ENCODE measurements at regions not wholly inside any gene's neighbourhood (a gene's known extent, or its start where the extent isn't known, plus 50 kb on each side); places are given as distances from the start of the nearest gene placed in this dataset.
"Not testable (repeated sequence)": the region's sequence is repeated elsewhere in the genome, so short reads cannot be mapped to it uniquely, and the experiment has no call there.

DNA sequence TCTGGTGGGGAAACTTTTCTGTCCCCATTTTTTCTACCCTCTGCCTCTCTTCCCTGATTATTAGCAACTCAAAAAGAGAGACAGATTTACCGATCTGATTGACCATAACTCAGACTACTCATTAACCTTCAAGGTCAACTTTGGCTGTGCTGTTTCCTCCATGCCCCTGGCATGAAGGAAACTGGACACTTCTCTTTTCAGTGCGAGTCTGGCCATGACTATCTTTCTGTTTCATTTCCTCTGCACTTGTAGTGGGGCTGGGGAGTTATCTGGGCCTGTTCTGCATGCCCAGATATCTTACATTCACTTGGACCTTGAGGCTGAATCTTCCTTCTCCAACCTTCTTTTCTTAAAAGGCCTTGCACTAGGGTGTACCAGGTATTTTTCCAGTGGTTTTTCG lies 76.9 kb upstream of the SLCO2A1 start:
- peaks cover 2% of the 10 kb centered on the region for H3K36me3 Mint-ChIP-seq (ENCODE audit: low read depth)
- DNase-seq (no peak), ATAC-seq (no peak)
- no peak overlapping the region for H3K4me3 Mint-ChIP-seq
- peaks cover 2% of the 10 kb centered on the region for H3K27me3 Mint-ChIP-seq
- no peak overlapping the region for H3K27ac Mint-ChIP-seq
- H3K4me1 Mint-ChIP-seq = no peaks in the 10 kb centered on the region
- peaks cover 9% of the 10 kb centered on the region for H3K9me3 Mint-ChIP-seq

DNA sequence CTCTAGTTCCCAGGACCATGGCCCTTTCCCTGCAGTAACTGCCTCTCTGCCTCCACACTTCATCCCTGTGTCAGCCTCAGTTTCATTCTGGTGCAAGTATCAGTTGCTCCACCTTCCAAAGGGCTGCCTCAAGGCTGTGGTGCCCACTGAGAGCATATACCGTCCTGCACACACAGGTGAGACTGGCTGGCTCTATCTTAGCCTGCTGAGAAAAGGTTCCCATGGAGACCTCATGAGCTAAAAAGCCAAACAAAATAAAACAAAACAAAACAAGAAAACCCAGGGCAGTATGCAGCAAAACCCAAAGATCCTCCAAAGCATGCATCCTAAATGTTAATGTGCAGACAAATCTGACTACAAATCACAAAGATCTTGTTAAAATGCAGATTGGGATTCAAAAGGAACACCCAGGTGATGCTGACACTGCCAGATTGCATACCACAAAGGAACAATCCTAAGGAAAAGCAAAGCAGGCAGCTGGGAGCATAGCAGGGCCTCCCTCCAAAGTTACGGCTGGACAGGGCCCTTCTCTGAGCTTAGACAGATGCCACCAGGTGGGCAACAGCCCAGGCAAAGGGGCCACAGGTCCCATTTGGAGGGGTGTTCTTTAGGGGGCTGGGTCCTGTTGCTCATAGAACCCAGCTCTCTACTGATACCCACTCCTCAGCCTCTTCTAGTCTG lies 76.3 kb upstream of the SLCO2A1 start:
- H3K9me3 Mint-ChIP-seq = peaks cover 11% of the 10 kb centered on the region
- no peak overlapping the region for H3K27ac Mint-ChIP-seq
- no peaks in the 10 kb centered on the region for H3K4me1 Mint-ChIP-seq
- no peak for DNase-seq
- H3K27me3 Mint-ChIP-seq = peaks cover 2% of the 10 kb centered on the region
- H3K4me3 Mint-ChIP-seq = no peak overlapping the region
- H3K36me3 Mint-ChIP-seq (ENCODE audit: low read depth) = peaks cover 2% of the 10 kb centered on the region
- no peak for ATAC-seq

DNA sequence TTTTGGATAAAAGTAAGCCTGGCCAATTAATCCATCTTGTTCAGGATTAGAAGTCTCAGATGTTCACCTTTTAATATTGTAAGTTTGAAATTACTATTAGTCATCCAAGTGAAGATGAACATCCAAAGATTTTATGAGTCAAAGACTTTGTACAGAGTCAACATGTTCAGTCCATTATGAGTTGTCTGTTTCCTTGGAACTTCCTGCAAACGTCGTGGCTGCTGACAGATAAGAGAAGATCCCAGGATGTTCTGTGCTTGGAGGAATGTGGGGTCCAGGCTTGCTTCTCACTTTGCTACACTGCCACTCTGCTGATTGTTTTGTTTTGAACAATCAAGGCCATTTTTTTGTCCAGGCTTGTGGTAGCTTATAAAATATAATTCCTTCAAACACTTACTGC lies 74.3 kb upstream of the SLCO2A1 start:
- peaks cover 19% of the 10 kb centered on the region for H3K9me3 Mint-ChIP-seq
- no peak overlapping the region for H3K27ac Mint-ChIP-seq

DNA sequence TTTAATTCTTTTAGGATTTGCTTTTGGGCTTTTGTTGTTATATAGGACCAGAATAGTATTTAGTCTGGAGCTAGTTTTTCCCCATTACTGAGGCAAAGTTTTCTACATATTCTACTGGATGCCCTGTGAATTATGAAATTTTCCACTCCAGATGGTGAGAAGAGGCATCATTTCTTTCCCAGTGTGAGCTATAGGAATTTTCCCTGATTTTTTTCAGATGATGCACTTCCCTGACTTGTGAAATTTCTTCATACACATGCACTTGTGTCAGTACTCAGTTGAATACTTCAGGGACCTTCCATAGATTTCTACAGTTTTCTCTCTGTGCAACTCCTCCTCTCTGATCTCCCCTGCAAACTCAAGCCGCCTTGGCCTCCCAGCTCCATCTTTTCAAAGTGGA lies 73.7 kb upstream of the SLCO2A1 start:
- Mint-ChIP-seq H3K9me3 (peaks cover 21% of the 10 kb centered on the region), H3K4me1 (no peaks in the 10 kb centered on the region), H3K4me3 (no peak overlapping the region), H3K36me3 (ENCODE audit: low read depth) (peaks cover 2% of the 10 kb centered on the region), H3K27me3 (peaks cover 2% of the 10 kb centered on the region), H3K27ac (no peak overlapping the region)
- DNase-seq (no peak), ATAC-seq (no peak)

More for the DNA sequence above, 74.3 kb upstream of the SLCO2A1 start:
- ATAC-seq (no peak), DNase-seq (no peak)
- Mint-ChIP-seq H3K36me3 (ENCODE audit: low read depth) (peaks cover 2% of the 10 kb centered on the region), H3K4me1 (no peaks in the 10 kb centered on the region), H3K27me3 (peaks cover 2% of the 10 kb centered on the region), H3K4me3 (no peak overlapping the region)

DNA sequence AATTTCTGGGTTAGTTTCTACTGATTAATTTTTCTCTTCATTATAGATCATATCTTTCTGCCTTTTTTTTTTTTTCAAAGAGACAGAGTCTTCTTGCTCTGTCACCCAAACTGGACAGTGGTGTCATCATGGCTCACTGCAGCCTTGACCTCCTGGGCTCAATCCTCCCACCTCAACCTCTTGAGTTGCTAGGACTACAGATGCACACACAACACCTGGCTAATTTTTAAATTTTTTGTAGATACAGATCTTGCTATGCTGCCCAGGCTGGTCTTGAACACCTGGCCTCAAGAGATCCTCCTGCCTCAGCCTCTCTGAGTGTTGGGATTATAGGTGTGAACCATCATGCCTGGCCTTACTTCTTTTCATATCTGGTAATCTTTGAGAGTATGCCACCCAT lies 73.3 kb upstream of the SLCO2A1 start:
- Mint-ChIP-seq H3K27me3 (peaks cover 2% of the 10 kb centered on the region), H3K27ac (no peak overlapping the region), H3K36me3 (ENCODE audit: low read depth) (peaks cover 2% of the 10 kb centered on the region), H3K4me1 (no peaks in the 10 kb centered on the region), H3K9me3 (peaks cover 21% of the 10 kb centered on the region), H3K4me3 (no peak overlapping the region)
- DNase-seq = no peak
- ATAC-seq = no peak

DNA sequence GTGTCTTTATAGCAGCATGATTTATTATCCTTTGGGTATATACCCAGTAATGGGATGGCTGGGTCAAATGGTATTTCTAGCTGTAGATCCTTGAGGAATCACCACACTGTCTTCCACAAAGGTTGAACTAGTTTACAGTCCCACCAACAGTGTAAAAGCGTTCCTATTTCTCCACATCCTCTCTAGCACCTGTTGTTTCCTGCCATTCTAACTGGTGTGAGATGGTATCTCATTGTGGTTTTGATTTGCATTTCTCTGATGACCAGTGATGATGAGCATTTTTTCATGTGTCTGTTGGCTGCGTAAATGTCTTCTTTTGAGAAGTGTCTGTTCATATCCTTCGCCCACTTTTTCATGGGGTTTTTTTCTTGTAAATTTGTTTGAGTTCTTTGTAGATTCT lies 66.5 kb upstream of the SLCO2A1 start:
- H3K9me3 Mint-ChIP-seq = peaks cover 19% of the 10 kb centered on the region
- not testable (repeated sequence) for DNase-seq; H3K36me3 Mint-ChIP-seq (ENCODE audit: low read depth); H3K27ac Mint-ChIP-seq; H3K4me3 Mint-ChIP-seq; ATAC-seq; H3K27me3 Mint-ChIP-seq; H3K4me1 Mint-ChIP-seq

DNA sequence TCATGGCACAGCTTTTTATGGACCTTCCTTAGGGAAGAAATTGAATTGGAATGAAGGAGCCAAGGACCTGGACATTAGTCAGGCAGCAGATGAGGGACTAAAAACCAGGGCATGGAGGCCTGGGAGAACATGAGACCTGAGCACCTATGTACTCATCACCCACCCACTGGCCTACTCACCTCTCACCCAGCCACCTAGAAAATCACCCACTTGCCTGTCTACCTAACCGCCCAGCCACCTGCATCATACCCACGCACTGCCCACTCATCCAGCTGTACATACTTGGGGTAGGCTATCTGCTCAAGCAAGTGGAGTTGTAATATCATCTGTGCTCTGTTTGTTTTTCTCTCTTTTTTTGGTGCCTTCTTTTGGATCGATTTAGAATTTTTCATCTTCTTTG lies 65.3 kb upstream of the SLCO2A1 start:
- no peaks in the 10 kb centered on the region for H3K4me1 Mint-ChIP-seq
- peaks cover 11% of the 10 kb centered on the region for H3K9me3 Mint-ChIP-seq
- DNase-seq = no peak
- no peak overlapping the region for H3K4me3 Mint-ChIP-seq
- H3K36me3 Mint-ChIP-seq (ENCODE audit: low read depth) = no peaks in the 10 kb centered on the region
- H3K27ac Mint-ChIP-seq = no peak overlapping the region
- no peak for ATAC-seq
- H3K27me3 Mint-ChIP-seq = no peaks in the 10 kb centered on the region

DNA sequence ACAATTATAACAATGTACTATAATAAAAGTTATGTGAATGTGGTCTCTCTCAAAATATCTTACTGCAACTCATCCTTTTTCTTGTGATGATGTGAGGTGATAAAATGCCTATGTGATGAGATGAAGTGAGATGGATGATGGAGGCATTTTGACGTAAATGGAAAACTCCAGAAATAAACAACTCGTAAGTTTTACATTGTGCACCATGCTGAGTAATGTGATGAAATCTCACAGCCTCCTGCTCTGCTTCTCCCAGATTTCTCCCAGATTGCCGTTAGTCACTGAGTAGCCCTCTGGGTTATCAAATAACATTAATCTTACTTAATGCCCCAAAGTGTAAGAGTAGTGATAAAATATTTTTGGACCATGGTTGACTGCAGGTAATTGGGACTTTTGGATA lies 64.8 kb upstream of the SLCO2A1 start:
- no peak for DNase-seq

DNA sequence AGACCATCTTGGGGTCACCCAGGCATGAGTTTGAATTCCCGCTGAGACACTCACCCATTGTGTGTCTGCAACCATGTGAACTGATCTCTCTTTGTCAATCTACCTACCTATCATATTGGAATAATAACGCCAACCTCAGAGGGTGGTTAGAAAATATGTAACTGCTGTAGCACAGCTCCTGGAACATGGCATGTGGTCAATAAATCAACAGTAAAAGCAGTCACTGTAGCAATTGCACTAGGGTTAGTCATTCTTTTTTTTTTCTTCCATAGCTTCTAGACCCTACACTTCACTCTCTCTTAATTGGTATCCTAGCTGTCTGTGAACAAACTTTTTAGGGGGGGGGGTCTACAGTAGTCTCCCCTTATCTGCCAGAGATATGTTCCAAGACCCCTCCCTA lies 64.2 kb upstream of the SLCO2A1 start:
- ATAC-seq = no peak
- H3K4me3 Mint-ChIP-seq = no peak overlapping the region
- no peak for DNase-seq
- no peaks in the 10 kb centered on the region for H3K36me3 Mint-ChIP-seq (ENCODE audit: low read depth)
- H3K27me3 Mint-ChIP-seq = no peaks in the 10 kb centered on the region
- peaks cover 8% of the 10 kb centered on the region for H3K9me3 Mint-ChIP-seq
- H3K4me1 Mint-ChIP-seq = no peaks in the 10 kb centered on the region
- H3K27ac Mint-ChIP-seq = no peak overlapping the region

More for the DNA sequence above, 64.8 kb upstream of the SLCO2A1 start:
- no peaks in the 10 kb centered on the region for H3K4me1 Mint-ChIP-seq
- peaks cover 11% of the 10 kb centered on the region for H3K9me3 Mint-ChIP-seq
- no peak for ATAC-seq
- H3K27me3 Mint-ChIP-seq = no peaks in the 10 kb centered on the region
- H3K27ac Mint-ChIP-seq = no peak overlapping the region
- no peak overlapping the region for H3K4me3 Mint-ChIP-seq
- H3K36me3 Mint-ChIP-seq (ENCODE audit: low read depth) = no peaks in the 10 kb centered on the region

DNA sequence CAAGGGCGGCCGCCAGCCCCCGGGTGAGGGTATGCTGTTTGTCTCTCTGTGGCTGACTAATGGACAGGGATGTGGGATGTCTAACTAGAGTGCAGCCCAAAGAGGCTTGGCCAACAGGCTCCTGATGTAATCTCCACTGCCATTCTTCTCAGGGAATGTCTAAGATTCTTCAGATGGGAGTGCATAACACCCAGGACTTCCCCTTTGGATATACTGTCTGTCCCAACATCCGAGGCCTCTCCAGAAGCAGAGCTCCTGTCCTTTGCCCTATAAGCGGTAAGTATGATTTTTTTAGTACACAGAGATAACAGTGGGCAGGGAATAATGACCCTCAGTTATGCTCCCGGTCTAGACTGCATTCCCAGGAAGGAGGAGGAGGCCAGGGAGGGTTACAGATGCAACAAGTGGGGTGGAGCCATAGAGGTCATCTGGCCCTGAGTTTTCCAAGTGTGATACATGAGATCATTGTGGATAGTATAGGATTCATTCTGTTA lies 62.5 kb upstream of the SLCO2A1 start:
- no peaks in the 10 kb centered on the region for H3K27me3 Mint-ChIP-seq
- H3K36me3 Mint-ChIP-seq (ENCODE audit: low read depth) = no peaks in the 10 kb centered on the region
- no peak overlapping the region for H3K27ac Mint-ChIP-seq
- H3K4me3 Mint-ChIP-seq = no peak overlapping the region
- ATAC-seq (no peak), DNase-seq (no peak)
- H3K9me3 Mint-ChIP-seq = peaks cover 11% of the 10 kb centered on the region
- H3K4me1 Mint-ChIP-seq = no peaks in the 10 kb centered on the region

DNA sequence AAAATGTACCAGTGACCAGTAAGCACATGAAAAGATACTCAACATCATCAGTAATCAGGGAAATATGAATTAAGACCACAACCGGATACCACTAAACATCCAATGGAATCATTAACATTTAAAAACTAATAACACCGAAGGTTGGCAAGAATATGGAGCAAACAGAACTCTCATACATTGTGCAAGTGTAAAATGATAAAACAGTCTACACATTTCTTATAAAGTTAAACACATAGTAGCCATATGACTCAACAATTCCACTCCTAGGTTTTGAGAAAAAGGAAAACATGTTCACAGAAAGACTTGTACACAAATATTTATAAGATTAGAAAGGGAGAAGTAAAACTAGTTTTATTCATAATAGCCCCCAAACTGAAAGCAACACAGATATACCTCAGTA lies 60.3 kb upstream of the SLCO2A1 start:
- Mint-ChIP-seq H3K27me3 (no peaks in the 10 kb centered on the region), H3K4me3 (no peak overlapping the region), H3K36me3 (ENCODE audit: low read depth) (no peaks in the 10 kb centered on the region), H3K27ac (no peak overlapping the region), H3K9me3 (peaks cover 8% of the 10 kb centered on the region), H3K4me1 (no peaks in the 10 kb centered on the region)
- DNase-seq = no peak
- no peak for ATAC-seq

DNA sequence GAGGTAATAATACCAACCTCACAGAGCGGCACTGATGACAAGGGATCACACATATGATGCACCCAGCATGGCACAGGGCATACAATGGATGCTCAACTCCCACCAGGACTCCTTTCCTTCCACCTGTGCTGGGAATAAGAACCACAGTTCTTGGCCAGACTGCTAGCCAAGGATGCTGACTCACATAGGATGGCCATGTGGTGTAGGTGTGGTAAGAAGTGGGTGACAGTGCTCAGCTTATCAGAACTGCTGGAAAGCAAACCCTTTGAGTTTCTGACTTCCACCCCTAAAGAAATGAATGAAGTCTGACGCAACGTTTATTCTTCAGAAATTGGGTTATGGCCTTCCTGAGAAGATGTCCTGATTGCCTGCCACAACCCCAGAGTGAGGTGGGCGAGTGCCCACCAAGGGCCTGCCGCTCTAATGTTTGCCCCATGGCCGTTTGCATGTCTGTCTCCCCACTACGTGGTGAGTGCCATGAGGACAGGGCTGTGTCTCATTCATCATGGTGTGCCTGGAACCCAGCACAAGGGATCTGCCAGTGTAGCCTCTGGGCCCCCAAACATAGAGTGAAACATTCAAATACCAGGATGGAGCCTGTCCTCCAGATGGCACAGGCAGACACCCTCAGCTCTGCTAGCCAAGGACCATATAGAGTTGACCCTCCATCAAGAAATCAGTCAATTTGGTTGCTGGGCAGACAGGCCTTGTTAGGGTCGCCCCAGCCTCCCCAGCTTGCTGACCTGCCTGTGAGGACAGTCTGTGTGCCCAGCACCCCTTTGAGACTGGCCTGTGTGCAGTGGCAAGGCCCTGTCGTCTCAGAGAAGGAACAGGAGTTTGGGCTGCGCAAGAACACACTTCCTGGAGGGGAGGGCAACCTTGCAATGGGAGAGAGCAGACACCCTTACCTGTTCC lies 57.6 kb upstream of the SLCO2A1 start:
- no peak overlapping the region for H3K4me3 Mint-ChIP-seq
- no peak overlapping the region for H3K27ac Mint-ChIP-seq
- peaks cover 4% of the 10 kb centered on the region for H3K9me3 Mint-ChIP-seq
- H3K36me3 Mint-ChIP-seq (ENCODE audit: low read depth) = no peaks in the 10 kb centered on the region
- H3K4me1 Mint-ChIP-seq = no peaks in the 10 kb centered on the region
- DNase-seq (no peak), ATAC-seq (no peak)
- no peaks in the 10 kb centered on the region for H3K27me3 Mint-ChIP-seq

DNA sequence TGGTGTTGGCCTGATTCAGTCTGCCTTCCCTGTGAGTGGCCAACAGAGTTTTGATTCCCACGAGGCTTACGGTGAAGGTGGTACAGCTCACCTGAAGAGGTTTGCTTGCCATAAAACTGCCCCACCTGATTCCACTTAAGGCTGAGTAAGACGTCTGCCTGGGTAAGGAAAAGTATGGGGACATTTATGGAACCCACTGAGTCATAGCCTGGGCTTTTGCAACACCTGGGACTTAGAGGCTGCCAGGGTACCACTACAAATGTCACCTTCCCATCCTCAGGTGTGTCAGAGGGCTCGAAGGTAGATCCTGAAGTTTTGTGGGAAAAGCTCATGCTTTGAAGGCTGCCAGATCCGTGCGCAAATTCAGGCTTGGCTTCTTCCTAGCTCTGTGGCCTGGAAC lies 56.9 kb upstream of the SLCO2A1 start:
- DNase-seq (no peak), ATAC-seq (no peak)
- no peak overlapping the region for H3K4me3 Mint-ChIP-seq
- H3K36me3 Mint-ChIP-seq (ENCODE audit: low read depth) = no peaks in the 10 kb centered on the region
- H3K27me3 Mint-ChIP-seq = no peaks in the 10 kb centered on the region
- H3K9me3 Mint-ChIP-seq = peaks cover 4% of the 10 kb centered on the region
- no peaks in the 10 kb centered on the region for H3K4me1 Mint-ChIP-seq
- H3K27ac Mint-ChIP-seq = no peak overlapping the region

DNA sequence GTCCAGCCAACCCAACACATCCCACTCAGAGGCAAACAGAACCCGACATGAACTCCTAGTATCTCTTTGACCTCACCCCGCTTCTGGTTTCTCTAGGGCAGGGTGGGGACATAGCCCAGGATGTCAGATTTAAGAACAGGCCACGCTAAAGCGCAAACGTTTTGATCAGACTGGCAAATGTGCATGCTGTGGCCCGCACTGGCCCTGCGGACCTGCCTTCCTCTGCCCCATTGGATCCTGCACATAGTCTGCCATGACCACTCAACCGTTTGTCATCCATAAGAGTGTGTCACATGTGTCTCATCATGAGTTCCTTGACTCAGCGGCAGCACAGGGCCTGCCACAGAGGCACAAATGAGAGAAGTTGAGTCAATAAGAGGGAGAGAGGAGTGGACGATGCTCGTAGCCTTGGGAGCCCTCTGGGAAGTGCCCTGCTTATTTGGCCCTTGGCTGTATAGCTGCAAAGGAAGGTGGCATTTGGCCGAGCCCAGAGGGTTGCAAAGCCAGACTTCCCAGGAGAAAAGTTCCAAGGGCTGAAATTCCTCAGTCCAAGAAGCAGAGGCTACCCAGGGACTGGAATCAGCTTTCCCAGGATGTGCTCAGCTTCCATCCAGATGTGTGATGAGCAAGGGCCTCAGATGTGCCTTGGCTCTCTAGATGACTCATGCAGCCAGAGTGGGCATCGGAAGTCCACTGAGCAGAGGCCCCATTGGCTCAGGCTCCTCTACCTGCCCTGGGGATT lies 55.5 kb upstream of the SLCO2A1 start:
- no peak for DNase-seq
- H3K27ac Mint-ChIP-seq = no peak overlapping the region
- no peak for ATAC-seq
- H3K9me3 Mint-ChIP-seq = peaks cover 4% of the 10 kb centered on the region
- no peak overlapping the region for H3K4me3 Mint-ChIP-seq
- H3K36me3 Mint-ChIP-seq (ENCODE audit: low read depth) = no peaks in the 10 kb centered on the region
- H3K27me3 Mint-ChIP-seq = no peaks in the 10 kb centered on the region
- no peaks in the 10 kb centered on the region for H3K4me1 Mint-ChIP-seq
